ENCODE measurements at regions not wholly inside any gene's neighbourhood (a gene's known extent, or its start where the extent isn't known, plus 50 kb on each side); places are given as distances from the start of the nearest gene placed in this dataset.

DNA sequence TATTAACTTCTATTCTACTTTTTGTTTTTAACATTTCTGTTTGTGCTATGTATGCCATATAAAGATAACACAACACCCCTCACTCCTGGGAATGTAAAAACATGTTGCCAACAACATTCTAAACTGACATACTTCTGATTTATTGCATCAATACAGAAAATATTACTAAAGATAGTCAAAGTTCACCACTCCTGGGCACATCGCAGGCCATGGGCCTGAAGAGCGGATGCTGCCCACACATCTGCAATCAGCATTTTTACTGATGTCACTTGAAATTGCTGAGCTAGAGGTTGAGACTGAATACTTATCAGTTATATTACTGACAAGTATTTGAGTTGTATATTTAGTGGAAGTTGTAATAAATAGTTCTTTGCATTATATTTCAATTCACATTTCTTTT, 711.9 kb upstream of the EPHA7 start:
- TF ChIP-seq GATA2 (IDR thresholded peaks at IDR 0.05; ENCODE audit: insufficient read depth, insufficient read length, low read depth, low read length): no peak
- TF ChIP-seq, protein P1, sequence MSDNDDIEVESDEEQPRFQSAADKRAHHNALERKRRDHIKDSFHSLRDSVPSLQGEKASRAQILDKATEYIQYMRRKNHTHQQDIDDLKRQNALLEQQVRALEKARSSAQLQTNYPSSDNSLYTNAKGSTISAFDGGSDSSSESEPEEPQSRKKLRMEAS (IDR thresholded peaks at IDR 0.05; ENCODE audit: insufficient read depth, insufficient read length): no peak
- no peak for TF ChIP-seq MYC (IDR thresholded peaks at IDR 0.05; ENCODE audit: low read depth, low read length)
- ChIA-PET POLR2A (no interaction called here), CTCF (no interaction called here)
- Histone ChIP-seq H3K27me3 (ENCODE audit: control insufficient read depth in 2 of 2, insufficient read depth in 2 of 2, low read length in 2 of 2) (no peaks in the 10 kb centered on the region), H3K9ac (replicated peaks; ENCODE audit: extremely low read depth, insufficient read depth, low read length) (no peak overlapping the region), H3K4me2 (ENCODE audit: insufficient read depth, low read length) (no peak overlapping the region), H3K9me1 (replicated peaks; ENCODE audit: control insufficient read depth, extremely low read depth, insufficient read depth, low read length) (no peaks in the 10 kb centered on the region), H3K4me3 (replicated peaks in 1 of 3; ENCODE audit: insufficient read depth in 1 of 3, low read depth in 1 of 3, low read length in 3 of 3) (no peak overlapping the region), H3K36me3 (ENCODE audit: control insufficient read depth in 2 of 2, extremely low read depth in 1 of 2, insufficient read depth in 2 of 2, low read length in 2 of 2) (no peaks in the 10 kb centered on the region), H3K79me2 (ENCODE audit: control insufficient read depth, insufficient read depth, low read length) (no peaks in the 10 kb centered on the region), H3K4me1 (ENCODE audit: control insufficient read depth, extremely low read depth, insufficient read depth, low read length) (no peaks in the 10 kb centered on the region), H4K20me1 (replicated peaks; ENCODE audit: control insufficient read depth, extremely low read depth, insufficient read depth, low read length) (no peaks in the 10 kb centered on the region), H2AFZ (ENCODE audit: low read depth, low read length) (no peak overlapping the region), H3K9me3 (replicated peaks; ENCODE audit: control insufficient read depth, insufficient read depth, low read length) (no peaks in the 10 kb centered on the region), H3K27ac (ENCODE audit: insufficient read depth, low read depth, low read length) (no peak overlapping the region)
- intact Hi-C loops (cut with micrococcal nuclease) (no loop called here), dilution Hi-C loops (cut with MboI; ENCODE audit: extremely low pct_ligation_motif_present, low sequenced_read_pairs) (no loop called here)
- BruUV-seq (replicated peaks): no TSS peak
- no peak for DNase-seq (ENCODE audit: low read depth, low spot score)
- no peak for FAIRE-seq

DNA sequence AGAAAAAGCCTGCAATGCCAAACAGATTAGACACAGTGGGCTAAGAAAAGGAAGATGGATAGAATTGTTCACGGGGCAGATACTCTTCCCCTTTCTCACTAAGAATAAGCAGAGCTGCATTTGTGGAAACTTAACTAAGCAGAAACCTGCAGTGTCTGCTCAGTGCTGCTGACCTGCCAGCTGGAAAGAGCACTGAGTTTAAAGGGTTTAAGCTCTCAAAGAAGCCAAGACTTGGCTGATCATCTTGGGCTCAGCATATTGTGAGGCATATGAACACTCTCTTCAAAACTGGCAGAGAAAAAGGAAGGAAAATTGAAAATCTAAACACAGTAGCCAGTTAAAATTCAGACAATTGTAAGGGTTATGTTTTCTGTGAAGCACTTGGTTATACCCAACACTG, 711.1 kb upstream of the EPHA7 start:
- no peak overlapping the region for H3K9ac ChIP-seq (replicated peaks; ENCODE audit: extremely low read depth, insufficient read depth, low read length)
- no peaks in the 10 kb centered on the region for H3K4me1 ChIP-seq (ENCODE audit: control insufficient read depth, extremely low read depth, insufficient read depth, low read length)
- intact Hi-C loops (cut with micrococcal nuclease): no loop called here
- no peaks in the 10 kb centered on the region for H3K9me1 ChIP-seq (replicated peaks; ENCODE audit: control insufficient read depth, extremely low read depth, insufficient read depth, low read length)
- no peak overlapping the region for H3K4me2 ChIP-seq (ENCODE audit: insufficient read depth, low read length)
- FAIRE-seq (no peak), DNase-seq (ENCODE audit: low read depth, low spot score) (no peak)
- no peaks in the 10 kb centered on the region for H3K27me3 ChIP-seq (ENCODE audit: control insufficient read depth in 2 of 2, insufficient read depth in 2 of 2, low read length in 2 of 2)
- H3K36me3 ChIP-seq (ENCODE audit: control insufficient read depth in 2 of 2, extremely low read depth in 1 of 2, insufficient read depth in 2 of 2, low read length in 2 of 2): no peaks in the 10 kb centered on the region
- H3K4me3 ChIP-seq (replicated peaks in 1 of 3; ENCODE audit: insufficient read depth in 1 of 3, low read depth in 1 of 3, low read length in 3 of 3): no peak overlapping the region
- dilution Hi-C loops (cut with MboI; ENCODE audit: extremely low pct_ligation_motif_present, low sequenced_read_pairs): no loop called here
- H2AFZ ChIP-seq (ENCODE audit: low read depth, low read length): no peak overlapping the region
- TF ChIP-seq EZH2 (IDR thresholded peaks at IDR 0.05; ENCODE audit: borderline replicate concordance, low read depth, low read length, severe bottlenecking) (no peak), JUN (IDR thresholded peaks at IDR 0.05; ENCODE audit: borderline replicate concordance, insufficient read depth, insufficient read length, low read depth) (no peak), POLR2AphosphoS5 (IDR thresholded peaks at IDR 0.05; ENCODE audit: insufficient read depth, low read depth, low read length) (no peak), POLR2A (IDR thresholded peaks at IDR 0.05; ENCODE audit: low read depth, low read length) (no peak), MYC (IDR thresholded peaks at IDR 0.05; ENCODE audit: low read depth, low read length) (no peak), FOS (IDR thresholded peaks at IDR 0.05; ENCODE audit: borderline replicate concordance, insufficient read depth, low read length) (no peak), GATA2 (IDR thresholded peaks at IDR 0.05; ENCODE audit: insufficient read depth, insufficient read length, low read depth, low read length) (no peak)
- TF ChIP-seq, protein P1 (IDR thresholded peaks at IDR 0.05; ENCODE audit: insufficient read depth, insufficient read length): no peak
- TF ChIP-seq, protein P2, sequence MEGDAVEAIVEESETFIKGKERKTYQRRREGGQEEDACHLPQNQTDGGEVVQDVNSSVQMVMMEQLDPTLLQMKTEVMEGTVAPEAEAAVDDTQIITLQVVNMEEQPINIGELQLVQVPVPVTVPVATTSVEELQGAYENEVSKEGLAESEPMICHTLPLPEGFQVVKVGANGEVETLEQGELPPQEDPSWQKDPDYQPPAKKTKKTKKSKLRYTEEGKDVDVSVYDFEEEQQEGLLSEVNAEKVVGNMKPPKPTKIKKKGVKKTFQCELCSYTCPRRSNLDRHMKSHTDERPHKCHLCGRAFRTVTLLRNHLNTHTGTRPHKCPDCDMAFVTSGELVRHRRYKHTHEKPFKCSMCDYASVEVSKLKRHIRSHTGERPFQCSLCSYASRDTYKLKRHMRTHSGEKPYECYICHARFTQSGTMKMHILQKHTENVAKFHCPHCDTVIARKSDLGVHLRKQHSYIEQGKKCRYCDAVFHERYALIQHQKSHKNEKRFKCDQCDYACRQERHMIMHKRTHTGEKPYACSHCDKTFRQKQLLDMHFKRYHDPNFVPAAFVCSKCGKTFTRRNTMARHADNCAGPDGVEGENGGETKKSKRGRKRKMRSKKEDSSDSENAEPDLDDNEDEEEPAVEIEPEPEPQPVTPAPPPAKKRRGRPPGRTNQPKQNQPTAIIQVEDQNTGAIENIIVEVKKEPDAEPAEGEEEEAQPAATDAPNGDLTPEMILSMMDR (IDR thresholded peaks at IDR 0.05; ENCODE audit: extremely low read depth in 1 of 2, insufficient read depth in 1 of 2, low read depth in 1 of 2, low read length in 2 of 2): no peak
- BruUV-seq (replicated peaks): no TSS peak
- H3K27ac ChIP-seq (ENCODE audit: insufficient read depth, low read depth, low read length): no peak overlapping the region
- ChIA-PET CTCF (no interaction called here), POLR2A (no interaction called here)
- no peaks in the 10 kb centered on the region for H3K79me2 ChIP-seq (ENCODE audit: control insufficient read depth, insufficient read depth, low read length)
- no peaks in the 10 kb centered on the region for H3K9me3 ChIP-seq (replicated peaks; ENCODE audit: control insufficient read depth, insufficient read depth, low read length)
- no peaks in the 10 kb centered on the region for H4K20me1 ChIP-seq (replicated peaks; ENCODE audit: control insufficient read depth, extremely low read depth, insufficient read depth, low read length)
